GM18520 (cell line): ENCODE measurements at regions not wholly inside any gene's neighbourhood (a gene's known extent, or its start where the extent isn't known, plus 50 kb on each side); places are given as distances from the start of the nearest gene placed in this dataset.

Experiments used
- ATAC-seq: cut with Tn5 transposase; IDR thresholded peaks from one replicate; pipeline ENCODE4 v1.9.1; 2021; ENCODE audit not compliant: unreplicated experiment

DNA sequence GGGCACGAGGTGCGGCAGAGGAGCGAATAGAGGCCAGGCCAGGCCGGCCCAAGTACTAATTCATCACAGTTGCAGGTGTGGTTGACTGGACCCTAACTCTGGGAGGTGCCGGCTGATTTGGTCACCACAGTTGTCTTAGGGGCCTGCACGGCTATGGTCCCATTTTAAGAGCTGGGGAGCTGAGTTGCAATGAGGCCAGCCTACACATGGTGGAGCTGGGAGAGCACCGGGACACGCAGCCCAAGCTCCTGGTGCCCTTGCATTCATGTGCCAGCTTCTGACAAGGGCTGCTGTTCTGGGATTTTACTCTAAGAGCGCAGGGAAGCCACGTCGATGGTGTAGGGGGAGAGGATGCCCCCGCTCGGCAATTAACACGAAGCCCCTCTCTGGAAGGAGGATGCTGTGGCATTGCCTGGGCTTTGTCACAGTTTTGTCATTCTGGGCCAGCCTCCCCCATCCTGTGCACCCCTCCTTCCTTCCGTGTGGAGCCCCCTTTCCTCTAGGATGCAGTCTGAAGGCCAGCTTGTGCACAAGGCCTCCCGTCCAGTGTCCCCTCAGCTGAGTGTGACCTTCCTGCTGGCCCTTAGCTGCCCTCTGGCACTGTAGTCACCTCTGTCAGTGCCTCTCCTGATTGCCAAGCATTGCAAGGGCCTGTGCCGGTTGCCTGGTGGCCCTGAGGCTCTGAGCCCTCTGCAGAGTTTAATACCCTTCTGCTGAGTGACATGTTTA is 109.4 kb upstream of the C1QTNF9B start:
- ATAC-seq, result no peak

DNA sequence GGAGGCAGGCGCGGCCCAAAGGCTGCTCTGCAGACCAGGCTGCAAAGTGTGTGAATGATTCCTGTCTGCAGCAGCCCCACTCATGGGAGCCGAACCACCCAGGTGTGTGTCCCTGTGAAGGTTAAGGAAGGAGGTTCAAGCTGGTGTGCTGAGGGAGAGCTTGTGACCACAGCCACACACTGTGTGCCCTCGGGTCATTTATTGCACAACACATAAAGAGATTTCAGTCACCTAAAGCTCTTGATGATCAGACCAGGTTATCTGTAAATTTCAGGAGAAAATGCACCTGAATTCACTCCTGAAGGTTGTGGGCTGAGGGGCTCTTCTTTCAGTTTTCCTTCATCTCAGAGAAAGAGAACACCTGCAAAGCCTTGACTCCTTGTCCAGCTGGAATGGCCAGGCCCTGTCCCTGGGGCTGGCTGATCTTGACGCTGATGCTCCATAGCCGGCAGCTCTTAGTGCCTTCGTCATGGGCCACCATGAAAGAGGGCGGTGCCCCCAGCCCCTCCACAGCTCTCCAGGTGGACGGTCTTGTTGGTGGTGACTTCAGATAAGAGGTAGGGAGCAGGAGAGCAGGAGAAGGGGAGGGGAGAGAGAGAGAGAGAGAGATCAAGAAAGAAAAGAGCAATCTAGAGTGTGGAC is 110.8 kb upstream of the C1QTNF9B start:
- ATAC-seq, result no peak

DNA sequence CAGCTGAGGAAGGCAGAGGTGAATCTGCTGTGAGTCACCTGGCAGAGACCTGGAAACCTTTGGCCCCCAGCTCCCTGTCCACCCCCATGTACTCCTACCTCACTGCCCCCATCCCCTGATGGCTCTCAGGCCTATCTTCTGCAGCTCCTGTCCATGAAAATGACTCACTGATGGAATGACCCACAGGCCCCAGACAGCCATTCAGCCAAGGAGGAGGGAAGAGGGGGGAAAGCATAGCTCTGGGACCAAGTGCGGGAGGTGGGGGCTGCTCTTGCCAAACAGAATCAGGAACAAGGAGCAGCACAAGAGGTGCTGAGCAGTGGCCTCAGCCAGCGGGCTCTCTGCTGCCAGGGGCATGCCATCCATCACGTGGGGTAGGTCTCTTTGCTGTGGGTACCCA is 111.4 kb upstream of the C1QTNF9B start:
- no peak for ATAC-seq

DNA sequence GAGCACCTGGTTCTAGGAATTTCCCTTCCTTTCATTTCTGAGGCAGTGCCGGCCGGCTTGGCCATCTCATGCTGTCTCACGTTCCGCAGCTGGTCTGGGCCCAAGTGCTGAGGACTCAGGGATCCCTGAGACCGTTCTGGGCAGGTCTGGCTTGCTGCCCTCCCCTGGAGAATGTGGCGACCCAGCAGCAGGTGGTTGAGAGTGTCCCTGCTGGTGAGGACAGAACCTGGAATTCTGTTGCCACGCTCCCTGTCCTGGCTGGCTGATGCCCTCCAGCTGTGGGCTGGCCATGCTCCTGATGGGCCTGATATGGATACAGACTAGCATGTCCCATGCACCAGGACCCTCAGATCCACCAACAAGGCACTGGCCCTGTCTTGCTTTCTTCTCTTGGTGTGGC is 114.0 kb upstream of the C1QTNF9B start:
- no peak for ATAC-seq

DNA sequence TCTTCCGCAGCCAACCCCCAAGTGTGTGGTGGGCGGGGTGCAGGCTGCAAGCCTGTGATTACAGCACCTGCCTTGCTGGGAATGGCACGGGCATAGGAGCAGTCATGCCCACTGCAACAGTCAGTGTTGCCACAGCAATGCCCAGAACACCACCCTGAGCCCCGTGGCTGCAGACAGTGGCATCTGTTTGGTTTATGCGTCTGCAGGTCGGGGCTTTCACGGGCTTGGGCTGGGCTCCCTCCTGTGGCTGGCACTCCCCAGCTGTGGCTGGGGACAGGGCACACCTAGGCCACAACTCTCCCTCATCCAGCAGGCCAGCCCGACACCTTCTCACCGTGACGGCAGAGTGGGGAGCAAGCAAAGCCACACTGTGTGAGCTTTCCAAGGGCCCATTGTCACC is 115.3 kb upstream of the C1QTNF9B start:
- ATAC-seq, result no peak

DNA sequence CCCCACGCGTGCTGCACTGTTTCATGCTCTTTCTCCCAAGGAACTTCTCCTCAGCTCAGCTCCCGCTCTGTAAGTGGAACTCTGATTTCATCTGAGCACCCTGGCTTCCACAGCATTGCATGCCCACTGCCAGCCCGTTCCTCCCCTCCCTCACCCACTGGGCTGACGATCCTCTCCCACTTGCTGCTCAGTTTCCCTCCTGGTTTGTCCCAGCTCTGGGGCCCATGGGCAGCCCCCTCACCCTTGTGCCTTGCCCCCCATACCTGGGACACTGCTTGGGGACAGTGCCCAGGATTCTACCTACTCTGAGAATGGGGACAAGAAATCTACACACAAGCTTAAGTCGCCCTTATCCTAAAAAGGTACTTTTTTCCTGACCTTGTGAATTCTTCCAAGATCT is 115.9 kb upstream of the C1QTNF9B start:
- no peak for ATAC-seq

DNA sequence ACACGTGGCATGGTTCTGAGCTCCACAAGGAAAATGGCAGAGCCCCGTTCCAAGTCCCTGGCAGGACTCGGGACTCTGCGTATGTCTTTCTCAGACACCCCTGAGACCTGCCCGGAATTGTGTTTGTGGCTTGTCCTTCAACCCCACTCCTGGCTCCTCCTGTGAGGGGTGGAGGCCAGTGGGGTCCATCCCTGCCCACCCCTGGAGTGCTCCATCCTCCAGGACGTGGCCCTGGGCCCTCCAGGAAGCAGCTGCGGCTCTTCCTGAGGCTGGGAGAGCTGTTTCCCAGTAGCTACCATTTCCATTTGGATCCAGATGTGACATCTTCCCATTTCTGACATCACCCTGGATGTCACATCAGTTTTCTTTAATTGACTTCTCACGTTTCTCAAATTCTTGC is 118.7 kb upstream of the C1QTNF9B start:
- ATAC-seq, result no peak

DNA sequence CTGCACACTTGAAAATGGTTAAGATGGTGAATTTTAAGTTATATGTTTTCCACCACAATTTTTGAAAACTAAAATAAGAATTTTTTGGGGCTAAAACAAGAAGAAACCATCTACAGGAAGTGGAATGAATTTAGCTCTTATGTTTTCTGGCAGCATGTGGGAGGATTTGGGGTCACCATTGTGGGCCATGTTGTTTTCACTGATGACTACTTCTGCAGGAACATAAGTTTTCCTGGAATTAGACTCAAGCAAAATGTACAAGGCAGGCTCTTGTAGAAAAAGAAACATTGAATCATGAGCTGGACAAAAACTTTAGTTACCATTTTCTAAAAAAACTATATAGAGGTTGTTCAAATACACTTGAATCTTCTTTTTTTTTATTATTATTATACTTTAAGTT is 125.3 kb upstream of the C1QTNF9B start:
- no peak for ATAC-seq

DNA sequence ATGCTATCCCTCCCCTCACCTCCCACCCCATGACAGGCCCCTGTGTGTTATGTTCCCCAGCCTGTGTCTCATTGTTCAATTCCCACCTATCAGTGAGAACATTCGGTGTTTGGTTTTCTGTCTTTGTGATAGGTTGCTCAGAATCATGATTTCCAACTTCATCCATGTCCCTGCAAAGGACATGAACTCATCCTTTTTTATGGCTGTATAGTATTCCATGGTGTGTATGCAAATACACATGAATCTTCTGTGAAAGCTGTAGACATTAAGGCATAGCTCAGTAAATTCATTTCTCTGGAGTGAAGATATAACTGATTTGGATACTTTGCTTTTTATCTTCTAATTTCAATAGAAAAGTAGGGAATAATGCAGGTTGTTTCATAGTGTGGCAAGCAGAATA is 125.8 kb upstream of the C1QTNF9B start:
- no peak for ATAC-seq

DNA sequence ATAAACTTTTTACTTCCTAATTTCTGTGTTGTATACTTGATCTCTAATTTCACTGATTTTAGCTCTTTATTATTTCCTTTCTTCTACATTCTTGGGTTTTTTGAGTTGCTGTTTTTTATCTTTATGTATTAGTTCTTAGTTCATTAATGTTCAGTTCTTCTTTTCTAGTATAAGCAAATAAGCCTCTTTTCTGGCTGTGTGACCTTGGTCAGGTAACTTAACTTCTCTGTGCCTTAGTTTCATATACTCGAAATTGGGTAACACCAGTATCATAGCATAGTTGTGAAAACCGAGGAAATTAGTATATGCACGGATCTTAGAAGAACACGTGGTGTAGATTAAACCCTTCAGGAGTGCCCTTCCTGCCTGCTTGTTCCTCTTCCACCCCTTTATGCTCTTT is 130.2 kb upstream of the C1QTNF9B start:
- ATAC-seq, result no peak

DNA sequence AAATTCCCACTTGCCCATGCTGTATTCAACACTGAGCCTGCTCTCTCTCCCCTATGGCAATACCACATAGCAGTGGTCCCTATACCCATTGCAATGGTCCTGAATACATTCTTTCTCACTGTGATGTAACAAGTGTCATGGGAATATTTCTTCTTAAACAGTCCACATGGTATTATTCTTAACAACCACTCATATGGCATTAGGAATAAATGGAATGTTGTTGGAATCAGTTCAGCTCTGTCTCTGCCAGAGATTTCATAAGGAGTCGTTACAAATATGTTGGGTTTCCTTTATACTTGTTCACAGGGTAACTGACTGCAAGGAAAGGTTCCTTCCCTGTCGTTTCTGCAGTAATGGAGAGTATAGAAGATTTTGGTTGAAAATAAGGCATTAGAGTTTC is 128.3 kb upstream of the SPATA13 start:
- ATAC-seq, result no peak

DNA sequence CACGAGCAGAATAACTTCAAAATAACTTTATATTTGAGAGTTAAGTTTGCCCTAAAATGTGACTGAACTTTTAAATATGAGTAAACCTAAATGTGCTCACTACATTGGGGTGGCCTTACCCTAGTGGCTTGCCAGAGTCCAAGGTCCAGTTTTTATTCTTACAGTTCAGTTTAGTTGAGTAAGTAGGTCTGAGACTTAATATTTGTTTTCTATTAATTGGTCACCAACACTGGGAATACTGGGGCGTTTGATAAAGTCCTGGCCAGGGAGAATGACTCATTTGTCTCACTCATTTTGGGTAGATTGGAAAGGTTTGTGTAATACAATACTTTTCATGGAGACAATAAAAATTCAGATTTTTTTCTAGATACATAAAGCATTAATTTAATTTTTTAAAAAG is 127.8 kb upstream of the SPATA13 start:
- no peak for ATAC-seq

DNA sequence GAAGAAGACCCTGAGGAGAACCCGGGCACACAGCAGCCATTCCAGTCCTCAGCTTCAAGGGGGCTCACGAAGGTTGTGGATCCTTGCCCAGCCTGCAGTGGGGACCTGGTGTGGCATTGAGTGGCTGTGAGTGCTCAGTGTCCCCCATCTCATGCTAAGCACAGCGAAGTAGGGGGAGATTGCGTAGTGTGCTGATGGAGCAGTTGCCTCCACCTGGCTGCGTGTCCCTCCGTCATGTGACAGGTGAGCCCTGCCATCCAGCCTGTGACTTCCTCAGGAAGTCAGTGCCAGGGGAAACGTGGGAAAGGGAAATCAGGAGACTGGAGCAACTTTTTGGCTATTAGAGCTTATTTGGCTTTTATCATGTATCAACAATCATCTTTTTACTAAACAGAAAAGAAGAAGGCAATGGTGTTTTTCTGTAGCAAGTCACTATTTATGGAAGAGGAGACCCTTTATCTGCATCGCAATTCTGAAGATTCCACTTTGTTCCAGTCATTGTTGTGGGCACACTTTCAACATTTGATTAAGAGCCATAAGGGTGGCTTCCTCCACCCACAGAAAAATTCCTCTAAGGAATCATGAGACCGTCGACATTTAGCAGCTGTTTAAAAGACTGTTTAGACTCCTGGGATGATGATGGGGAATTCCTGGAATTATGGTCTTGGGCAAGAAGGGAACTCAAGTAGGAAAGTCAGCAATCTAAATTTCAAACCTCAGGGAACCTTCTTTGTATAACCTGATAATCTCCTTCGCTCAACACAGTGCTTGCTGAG is 126.8 kb upstream of the SPATA13 start:
- ATAC-seq, result no peak

DNA sequence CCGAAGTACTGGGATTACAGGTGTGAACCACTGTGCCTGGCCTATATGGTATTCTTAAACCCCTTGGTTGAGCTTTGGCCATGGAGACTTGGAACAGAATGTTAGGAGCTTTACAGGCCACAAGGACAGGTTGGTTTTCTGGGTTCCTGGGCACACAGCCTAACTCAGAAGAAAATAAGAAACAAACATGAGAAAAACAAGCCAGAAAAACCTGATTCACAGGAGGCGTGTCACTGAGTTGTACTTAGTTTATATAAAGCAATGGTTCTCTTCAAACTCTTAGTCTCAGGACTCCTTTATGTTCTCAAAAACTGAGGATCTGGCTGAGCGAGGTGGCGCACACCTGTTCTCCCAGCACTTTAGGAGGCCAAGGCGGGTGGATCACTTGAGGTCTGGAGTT is 125.1 kb upstream of the SPATA13 start:
- ATAC-seq, result no peak

DNA sequence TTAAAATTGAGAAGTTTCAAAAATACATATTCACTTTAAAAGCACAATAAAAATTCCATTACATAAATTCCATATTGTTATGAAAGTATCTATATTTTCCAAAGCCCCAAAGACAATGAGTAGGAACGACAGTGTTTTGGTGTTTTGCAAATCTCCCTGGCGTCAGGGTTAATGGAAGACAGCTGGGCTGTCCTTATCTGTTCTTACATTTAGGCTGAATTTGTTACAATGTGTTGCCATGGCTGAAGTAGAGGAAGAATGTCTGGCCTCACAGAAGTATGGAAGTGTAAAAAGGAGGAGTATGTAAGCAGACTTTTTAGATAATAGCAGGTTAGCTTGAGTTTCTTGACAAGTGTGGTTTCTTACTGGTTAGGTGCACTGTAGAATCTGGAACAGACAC is 124.4 kb upstream of the SPATA13 start:
- no peak for ATAC-seq

DNA sequence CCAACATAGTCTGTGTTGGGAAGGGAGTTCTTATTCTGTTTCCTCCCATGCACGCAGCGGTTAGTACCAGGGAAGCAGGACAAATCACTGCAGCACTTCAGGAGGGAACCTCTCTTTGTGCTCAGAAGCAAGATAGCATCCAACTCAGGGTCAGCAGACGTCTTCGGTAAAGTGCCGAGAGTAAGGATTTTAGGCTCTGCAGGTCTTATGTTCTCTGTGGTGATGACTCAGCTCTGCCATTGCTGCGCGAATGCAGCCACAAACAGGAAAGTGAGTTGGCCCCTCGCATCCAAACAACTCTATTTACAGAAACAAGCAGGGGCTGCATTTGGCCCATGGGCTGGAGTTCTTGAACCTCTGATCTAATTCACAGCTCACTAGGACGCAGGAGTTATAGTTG is 122.1 kb upstream of the SPATA13 start:
- ATAC-seq, result no peak

DNA sequence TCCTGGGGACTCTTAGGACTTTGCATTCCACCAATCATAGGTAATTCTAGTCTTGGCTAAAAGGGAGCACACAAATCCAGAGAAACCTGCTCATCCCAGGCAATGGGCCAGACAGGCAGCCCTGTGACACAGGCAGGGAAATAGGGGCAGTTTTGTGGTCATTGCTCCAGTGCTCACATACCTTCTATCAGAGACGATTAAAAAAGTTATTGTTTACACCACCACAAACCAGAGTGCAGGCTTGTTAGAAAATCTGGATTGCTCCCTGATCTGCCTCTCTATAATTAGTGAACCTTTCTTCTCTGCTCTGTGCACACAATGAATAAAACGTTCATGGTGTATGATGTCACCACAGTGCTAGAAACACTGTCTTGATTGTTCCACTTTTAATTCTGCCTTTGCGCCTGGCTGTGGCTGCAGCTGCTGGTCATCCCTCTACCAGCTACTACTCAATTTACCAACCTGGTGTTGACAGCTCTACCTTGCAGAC is 121.6 kb upstream of the SPATA13 start:
- no peak for ATAC-seq

DNA sequence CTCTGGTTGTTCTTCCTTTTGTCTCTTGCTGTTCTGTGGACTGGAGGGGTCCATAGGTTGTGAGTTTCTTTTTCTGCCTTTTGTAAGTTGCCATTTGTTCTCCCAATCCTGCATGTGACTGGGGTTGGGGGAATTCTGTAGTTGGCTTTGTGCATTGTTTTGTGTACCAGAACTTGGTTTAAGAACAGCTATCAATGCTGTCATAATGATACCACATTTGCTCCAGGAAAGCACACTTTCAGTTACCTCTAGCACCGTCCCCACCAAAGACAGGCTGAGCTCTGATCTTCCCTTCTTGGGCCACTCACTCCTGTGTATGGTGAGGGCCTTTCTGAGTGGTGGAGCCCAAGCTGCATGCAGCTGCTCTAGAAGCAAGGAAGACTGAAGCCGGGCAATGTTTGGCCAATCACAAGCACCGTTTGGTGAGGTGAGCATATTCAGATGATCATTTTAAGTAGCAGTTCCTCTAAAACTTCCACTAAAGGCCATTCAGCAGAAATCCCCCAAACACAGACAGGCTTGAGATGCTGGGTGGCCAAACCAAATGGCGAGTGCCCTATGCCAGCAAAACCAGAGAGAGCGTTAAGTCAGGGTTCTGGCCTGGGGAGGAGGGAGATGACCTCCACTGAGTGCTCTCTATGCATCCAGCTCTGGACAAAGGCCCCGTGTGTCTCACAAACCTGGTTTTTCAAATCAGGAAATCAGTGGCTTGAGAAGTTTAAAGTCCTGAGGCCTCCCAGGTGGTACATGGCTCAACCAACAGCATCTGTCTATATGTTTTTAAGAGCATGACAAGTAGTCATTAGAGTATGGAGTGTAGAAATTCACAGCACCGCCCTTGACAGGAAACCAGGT is 120.7 kb upstream of the SPATA13 start:
- peak; percentile 49 for ATAC-seq

DNA sequence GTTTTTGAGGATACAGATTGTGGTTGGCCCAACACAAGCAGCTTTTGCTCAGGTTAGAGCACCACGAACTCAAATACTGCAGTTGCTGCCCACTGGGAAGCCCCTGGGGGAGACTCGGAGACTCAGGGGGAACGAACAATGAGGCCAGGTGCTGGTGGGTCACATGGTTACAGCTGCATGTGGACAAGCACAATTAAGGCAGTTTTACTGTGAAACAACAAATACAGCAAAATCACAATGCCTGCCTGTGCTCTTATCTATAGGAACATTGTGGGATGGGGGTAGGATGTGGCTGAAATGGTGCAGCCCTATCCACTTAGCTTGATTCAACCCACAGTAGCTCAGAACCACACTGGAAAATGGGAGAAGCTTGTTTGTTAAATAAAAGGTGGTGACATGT is 119.7 kb upstream of the SPATA13 start:
- no peak for ATAC-seq

DNA sequence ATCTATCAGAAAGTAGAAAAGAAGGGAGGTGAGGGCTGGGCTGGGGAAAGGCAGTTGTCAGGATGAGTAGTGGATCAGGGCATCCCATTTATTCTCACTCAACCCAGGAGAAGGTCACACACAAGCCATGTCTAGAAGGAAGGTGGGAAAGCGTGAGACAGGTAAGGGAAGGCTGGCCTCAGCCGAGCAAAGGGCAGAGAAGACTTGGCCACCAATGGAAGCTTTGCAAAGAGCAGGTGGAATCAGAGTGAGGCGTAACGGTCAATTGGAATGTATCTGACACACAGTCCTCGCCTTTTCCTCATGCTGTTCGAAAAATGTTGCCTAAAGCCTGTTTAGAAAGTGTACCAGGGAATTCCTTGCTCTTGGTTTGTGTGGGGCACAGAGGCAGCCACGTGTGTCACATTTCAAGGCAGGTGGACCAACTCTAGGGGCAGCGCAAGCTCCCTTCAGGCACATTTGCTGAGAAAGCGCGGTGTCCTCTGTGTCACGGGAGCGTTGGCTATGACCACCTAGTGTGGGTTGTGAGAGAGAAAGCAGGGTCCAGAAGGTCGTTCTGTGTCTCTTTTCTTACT is 118.8 kb upstream of the SPATA13 start:
- ATAC-seq, result no peak
